Endothelial cell of umbilical vein (primary cell): ENCODE measurements at regions not wholly inside any gene's neighbourhood (a gene's known extent, or its start where the extent isn't known, plus 50 kb on each side); places are given as distances from the start of the nearest gene placed in this dataset.

Experiments
- BruUV-seq: library from RNA; stranded (reverse); fragments of 400-500 nt; replicated peaks from 2 replicates; lab custom pipeline; 2021; lab: Mats Ljungman, UMichigan
- CTCF ChIA-PET: fragments of 300-600, 350-600 bp; sonication (Branson Sonifier 250); formaldehyde crosslinking; loops from one replicate; lab custom pipeline; 2021; ENCODE audit warnings: antibody characterized with exemption, inconsistent platforms; lab: Charles Lee
- POLR2A ChIA-PET: fragments of 300-600, 350-600 bp; sonication (Branson Sonifier 250); formaldehyde crosslinking; loops from one replicate; lab custom pipeline; 2021; ENCODE audit warnings: antibody characterized with exemption, inconsistent platforms; lab: Charles Lee
- DNase-seq: peaks from one replicate; pipeline ENCODE4 v3.0.0-alpha.2; 2011; ENCODE audit warnings: low read depth, low spot score
- FAIRE-seq: peaks from 2 replicates; lab custom pipeline; 2011; peaks lifted over from hg19 to GRCh38; lab: Jason Lieb, UNC
- H2AFZ ChIP-seq: 2 replicates; pipeline ENCODE4 v1.6.0; 2012; ENCODE audit warnings: low read depth, low read length, control low read depth, inconsistent platforms
- H3K27ac ChIP-seq: 2 replicates; pipeline ENCODE4 v1.5.1; 2011; ENCODE audit warnings: low read depth, mild to moderate bottlenecking, control low read depth, low read length, moderate library complexity; ENCODE audit not compliant: insufficient read depth
- H3K27me3 ChIP-seq, 2 experiments: 2 replicates each; pipeline versions ENCODE4 v1.6.0 to v1.6.1; 2011; ENCODE audit warnings: low read length in 2 of 2, mixed read lengths in 1 of 2; ENCODE audit not compliant: control insufficient read depth in 2 of 2, insufficient read depth in 2 of 2
- H3K36me3 ChIP-seq, 2 experiments: 2 replicates in 1 of 2; 3 replicates in 1 of 2; pipeline ENCODE4 v1.5.1; 2011; ENCODE audit warnings: low read length in 2 of 2, mild to moderate bottlenecking in 1 of 2, moderate library complexity in 1 of 2; ENCODE audit not compliant: control insufficient read depth in 2 of 2, insufficient read depth in 2 of 2; ENCODE audit errors: extremely low read depth in 1 of 2
- H3K4me1 ChIP-seq: 3 replicates; pipeline ENCODE4 v1.5.1; 2011; ENCODE audit warnings: mild to moderate bottlenecking, low read length; ENCODE audit not compliant: control insufficient read depth, insufficient read depth; ENCODE audit errors: extremely low read depth
- H3K4me2 ChIP-seq: 2 replicates; pipeline ENCODE4 v1.6.1; 2011; ENCODE audit warnings: low read length, control low read depth, mixed read lengths; ENCODE audit not compliant: insufficient read depth
- H3K4me3 ChIP-seq, 3 experiments: fragments of 200-600 bp in 1 of 3; sonication (generic), shearing (Covaris generic) in 1 of 3; replicated peaks in 1 of 3; 2 replicates each; pipeline ENCODE4 v1.5.1; 2011 to 2016; ENCODE audit warnings: control low read depth in 3 of 3, low read length in 3 of 3, mild to moderate bottlenecking in 2 of 3, inconsistent platforms in 1 of 3, low read depth in 1 of 3, moderate library complexity in 1 of 3; ENCODE audit not compliant: insufficient read depth in 1 of 3
- H3K79me2 ChIP-seq: 2 replicates; pipeline ENCODE4 v1.6.0; 2012; ENCODE audit warnings: low read length, inconsistent platforms; ENCODE audit not compliant: control insufficient read depth, insufficient read depth
- H3K9ac ChIP-seq: replicated peaks from 2 replicates; pipeline ENCODE3; 2011; ENCODE audit warnings: low read length, control low read depth; ENCODE audit not compliant: insufficient read depth; ENCODE audit errors: extremely low read depth
- H3K9me1 ChIP-seq: replicated peaks from 3 replicates; pipeline ENCODE4 v1.6.0; 2011; ENCODE audit warnings: mild to moderate bottlenecking, low read length; ENCODE audit not compliant: control insufficient read depth, insufficient read depth; ENCODE audit errors: extremely low read depth
- H3K9me3 ChIP-seq: replicated peaks from 2 replicates; pipeline ENCODE4 v1.5.1; 2012; ENCODE audit warnings: low read length, inconsistent platforms; ENCODE audit not compliant: control insufficient read depth, insufficient read depth
- H4K20me1 ChIP-seq: replicated peaks from 2 replicates; pipeline ENCODE3; 2011; ENCODE audit warnings: mild to moderate bottlenecking, low read length; ENCODE audit not compliant: control insufficient read depth, insufficient read depth; ENCODE audit errors: extremely low read depth
- EZH2 ChIP-seq: IDR thresholded peaks from 2 replicates; pipeline ENCODE4 v1.6.1; 2012; ENCODE audit warnings: borderline replicate concordance, low read depth, mild to moderate bottlenecking, moderate library complexity, low read length, inconsistent platforms; ENCODE audit not compliant: severe bottlenecking
- FOS ChIP-seq: IDR thresholded peaks from 2 replicates; pipeline ENCODE4 v1.6.1; 2011; ENCODE audit warnings: mild to moderate bottlenecking, low read length, moderate library complexity, borderline replicate concordance; ENCODE audit not compliant: insufficient read depth
- GATA2 ChIP-seq: IDR thresholded peaks from 2 replicates; pipeline ENCODE4 v1.7.0; 2011; ENCODE audit warnings: low read depth, mild to moderate bottlenecking, moderate library complexity, mixed read lengths, low read length; ENCODE audit not compliant: insufficient read length, insufficient read depth
- JUN ChIP-seq: IDR thresholded peaks from 2 replicates; pipeline ENCODE4 v1.6.1; 2011; ENCODE audit warnings: borderline replicate concordance, low read depth; ENCODE audit not compliant: insufficient read length, insufficient read depth
- MYC ChIP-seq: IDR thresholded peaks from one replicate; pipeline ENCODE4 v1.6.1; 2011; ENCODE audit warnings: mild to moderate bottlenecking, low read depth, low read length
- POLR2A ChIP-seq: IDR thresholded peaks from 2 replicates; pipeline ENCODE4 v1.6.1; 2012; ENCODE audit warnings: low read depth, mild to moderate bottlenecking, control low read depth, low read length
- POLR2AphosphoS5 ChIP-seq: IDR thresholded peaks from 2 replicates; pipeline ENCODE4 v1.6.1; 2012; ENCODE audit warnings: low read depth, mild to moderate bottlenecking, control low read depth, low read length, moderate library complexity; ENCODE audit not compliant: insufficient read depth
- dilution Hi-C: fragments of 300-500 bp; cut with MboI; formaldehyde crosslinking; loops from one replicate; pipeline ENCODE4 v1.15.0; 2019; ENCODE audit warnings: low sequenced_read_pairs; ENCODE audit not compliant: extremely low pct_ligation_motif_present
- intact Hi-C: fragments of 100-400 bp; cut with micrococcal nuclease; formaldehyde crosslinking; loops from one replicate; pipeline ENCODE4 v1.10.0; 2022
- TF ChIP-seq, protein P1 (sequence below), 2 donors: IDR thresholded peaks; 1 replicate in 1 of 2; 2 replicates in 1 of 2; pipeline ENCODE4 v1.5.1; 2011; ENCODE audit warnings: low read length in 2 of 2, mild to moderate bottlenecking in 2 of 2, moderate library complexity in 2 of 2, control low read depth in 1 of 2, inconsistent platforms in 1 of 2, low read depth in 1 of 2; ENCODE audit not compliant: insufficient read depth in 1 of 2; ENCODE audit errors: extremely low read depth in 1 of 2
- TF ChIP-seq, protein P2 (sequence below): IDR thresholded peaks from 2 replicates; pipeline ENCODE4 v1.6.1; 2011; ENCODE audit not compliant: insufficient read depth, insufficient read length

DNA sequence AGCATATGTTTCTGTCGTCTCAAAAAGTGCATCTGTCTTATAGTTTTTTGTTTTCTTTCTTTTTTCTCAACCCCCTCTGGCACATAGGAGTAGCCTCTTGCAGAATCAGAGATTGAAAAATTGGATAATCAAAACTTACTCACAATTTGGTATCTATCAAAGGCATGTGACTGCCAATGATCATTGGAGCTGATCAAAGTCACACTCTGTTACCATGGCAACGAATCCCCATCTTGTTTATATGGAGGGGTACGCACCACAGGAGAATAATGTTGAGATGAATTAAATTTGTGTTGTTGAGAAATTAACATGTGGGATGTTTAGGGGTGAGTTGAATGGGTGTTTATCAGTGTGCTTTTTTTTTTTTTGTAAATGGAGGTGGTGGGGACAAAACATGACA lies 458.3 kb upstream of the FANCL start:
- Histone ChIP-seq H4K20me1 (no peaks in the 10 kb centered on the region), H2AFZ (no peak overlapping the region), H3K27me3 (no peaks in the 10 kb centered on the region), H3K36me3 (no peaks in the 10 kb centered on the region), H3K4me3 (no peak overlapping the region), H3K9me3 (no peaks in the 10 kb centered on the region), H3K9ac (no peak overlapping the region), H3K4me1 (peaks cover 11% of the 10 kb centered on the region), H3K79me2 (no peaks in the 10 kb centered on the region), H3K27ac (no peak overlapping the region), H3K9me1 (no peaks in the 10 kb centered on the region), H3K4me2 (no peak overlapping the region)
- intact Hi-C loops (no loop called here), dilution Hi-C loops (no loop called here)
- TF ChIP-seq JUN (no peak), GATA2 (no peak), POLR2A (no peak), FOS (no peak), POLR2AphosphoS5 (no peak), EZH2 (no peak), MYC (no peak)
- TF ChIP-seq, protein P1, sequence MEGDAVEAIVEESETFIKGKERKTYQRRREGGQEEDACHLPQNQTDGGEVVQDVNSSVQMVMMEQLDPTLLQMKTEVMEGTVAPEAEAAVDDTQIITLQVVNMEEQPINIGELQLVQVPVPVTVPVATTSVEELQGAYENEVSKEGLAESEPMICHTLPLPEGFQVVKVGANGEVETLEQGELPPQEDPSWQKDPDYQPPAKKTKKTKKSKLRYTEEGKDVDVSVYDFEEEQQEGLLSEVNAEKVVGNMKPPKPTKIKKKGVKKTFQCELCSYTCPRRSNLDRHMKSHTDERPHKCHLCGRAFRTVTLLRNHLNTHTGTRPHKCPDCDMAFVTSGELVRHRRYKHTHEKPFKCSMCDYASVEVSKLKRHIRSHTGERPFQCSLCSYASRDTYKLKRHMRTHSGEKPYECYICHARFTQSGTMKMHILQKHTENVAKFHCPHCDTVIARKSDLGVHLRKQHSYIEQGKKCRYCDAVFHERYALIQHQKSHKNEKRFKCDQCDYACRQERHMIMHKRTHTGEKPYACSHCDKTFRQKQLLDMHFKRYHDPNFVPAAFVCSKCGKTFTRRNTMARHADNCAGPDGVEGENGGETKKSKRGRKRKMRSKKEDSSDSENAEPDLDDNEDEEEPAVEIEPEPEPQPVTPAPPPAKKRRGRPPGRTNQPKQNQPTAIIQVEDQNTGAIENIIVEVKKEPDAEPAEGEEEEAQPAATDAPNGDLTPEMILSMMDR (IDR thresholded peaks at IDR 0.05; ENCODE audit: extremely low read depth in 1 of 2, insufficient read depth in 1 of 2, low read depth in 1 of 2, low read length in 2 of 2), result no peak
- TF ChIP-seq, protein P2, sequence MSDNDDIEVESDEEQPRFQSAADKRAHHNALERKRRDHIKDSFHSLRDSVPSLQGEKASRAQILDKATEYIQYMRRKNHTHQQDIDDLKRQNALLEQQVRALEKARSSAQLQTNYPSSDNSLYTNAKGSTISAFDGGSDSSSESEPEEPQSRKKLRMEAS, result no peak
- FAIRE-seq (no peak), DNase-seq (no peak)
- BruUV-seq, result no TSS peak
- POLR2A ChIA-PET, result no interaction called here
- CTCF ChIA-PET, result interaction anchor here (1.6 kb wide), 1 partner anchor 19 kb away, joined by 4 read pairs; no protein-coding TSS in a partner anchor
